HG03135 (cell line): ENCODE measurements at regions not wholly inside any gene's neighbourhood (a gene's known extent, or its start where the extent isn't known, plus 50 kb on each side); places are given as distances from the start of the nearest gene placed in this dataset.
"Not testable (repeated sequence)": the region's sequence is repeated elsewhere in the genome, so short reads cannot be mapped to it uniquely, and the experiment has no call there.

ENCODE experiments used
- ATAC-seq: cut with Tn5 transposase; IDR thresholded peaks from one replicate; pipeline ENCODE4 v1.9.1; 2021; ENCODE audit warnings: mild to moderate bottlenecking, moderate library complexity; ENCODE audit not compliant: unreplicated experiment

DNA sequence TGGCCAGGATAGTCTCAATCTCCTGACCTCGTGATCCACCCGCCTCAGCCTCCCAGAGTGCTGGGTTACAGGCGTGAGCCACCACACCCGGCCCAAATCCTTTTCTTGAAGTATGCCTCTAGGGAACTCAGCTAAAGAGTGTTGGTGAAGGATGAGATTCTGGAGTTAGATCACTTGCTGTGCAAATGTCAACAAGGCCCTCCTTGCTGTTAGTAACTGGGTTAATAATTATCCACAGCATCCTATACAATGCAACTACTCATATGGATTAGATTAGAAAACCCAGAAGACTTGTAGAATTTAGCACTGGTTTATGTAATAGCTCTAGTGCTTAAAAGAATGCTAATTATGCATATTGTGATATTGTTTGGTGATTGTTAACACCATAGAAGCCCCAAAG, 310.8 kb upstream of the TFPI start:
- ATAC-seq: no peak

DNA sequence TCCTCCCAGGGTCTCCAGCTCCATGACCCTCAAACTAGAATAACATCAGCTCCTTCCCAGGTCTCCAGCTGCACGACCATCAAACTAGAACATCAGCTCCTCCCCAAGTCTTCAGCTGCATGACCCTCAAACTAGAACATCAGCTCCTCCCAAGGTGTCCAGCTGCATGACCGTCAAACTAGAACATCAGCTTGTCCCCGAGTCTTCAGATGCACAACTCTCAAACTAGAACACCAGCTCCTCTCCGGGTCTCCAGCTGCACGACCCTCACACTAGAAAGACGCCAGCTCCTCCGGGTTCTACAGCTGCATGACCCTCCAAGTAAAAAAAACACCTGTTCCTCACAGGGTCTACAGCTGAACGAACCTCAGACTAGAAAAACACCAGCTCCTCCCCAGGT, 312.9 kb upstream of the TFPI start:
- no peak for ATAC-seq

DNA sequence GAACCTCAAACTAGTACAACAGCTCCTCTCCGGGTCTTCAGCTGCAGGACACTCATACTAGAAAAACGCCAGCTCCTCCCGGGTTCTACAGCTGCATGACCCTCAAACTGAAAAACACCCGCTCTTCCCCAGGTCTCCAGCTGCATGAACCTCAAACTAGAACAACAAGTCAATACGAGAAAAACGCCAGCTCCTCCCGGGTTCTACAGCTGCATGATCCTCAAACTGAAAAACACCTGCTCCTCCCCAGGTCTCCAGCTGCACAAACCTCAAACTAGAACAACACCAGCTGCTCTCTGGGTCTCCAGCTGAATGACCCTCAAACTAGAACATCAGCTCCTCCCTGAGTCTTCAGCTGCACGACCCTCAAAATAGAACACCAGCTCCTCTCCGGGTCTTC, 315.0 kb upstream of the TFPI start:
- ATAC-seq: no peak

DNA sequence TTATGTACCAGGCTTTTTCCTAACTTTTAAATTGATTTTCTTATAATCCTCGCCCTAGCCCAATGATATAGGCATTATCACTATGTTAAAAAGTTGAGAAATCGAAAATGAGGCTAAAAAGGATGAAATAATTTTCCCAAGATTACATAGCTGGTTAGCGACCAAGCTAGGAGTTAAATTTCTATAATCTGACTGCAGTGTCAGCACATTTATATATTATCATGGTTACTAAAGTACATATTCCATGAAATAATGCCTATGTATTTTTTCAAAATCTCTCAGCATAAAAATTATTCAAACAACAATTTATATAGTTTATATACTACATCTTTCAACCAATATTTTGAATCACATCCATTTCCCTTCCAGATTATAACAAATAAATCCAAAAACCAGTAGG, 317.3 kb upstream of the TFPI start:
- ATAC-seq: no peak

DNA sequence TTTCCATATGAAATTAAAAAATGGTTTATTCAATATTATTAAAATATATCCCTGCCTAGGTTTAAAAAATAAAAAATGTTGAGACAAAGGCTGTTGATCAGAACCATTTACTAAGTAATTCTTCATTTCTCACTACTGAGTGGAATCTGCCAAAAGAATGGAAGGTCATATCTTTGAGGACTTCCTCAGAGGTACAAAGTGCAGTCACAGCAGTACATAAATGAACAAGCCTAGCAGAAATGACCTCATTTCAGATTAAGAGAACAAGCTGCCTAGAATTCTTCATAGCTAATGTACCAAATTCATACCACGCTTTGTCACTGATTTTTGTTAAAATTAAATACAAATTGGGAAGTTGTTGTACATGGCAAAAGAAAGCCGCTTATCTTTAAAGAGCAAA, 318.9 kb upstream of the TFPI start:
- ATAC-seq: no peak

DNA sequence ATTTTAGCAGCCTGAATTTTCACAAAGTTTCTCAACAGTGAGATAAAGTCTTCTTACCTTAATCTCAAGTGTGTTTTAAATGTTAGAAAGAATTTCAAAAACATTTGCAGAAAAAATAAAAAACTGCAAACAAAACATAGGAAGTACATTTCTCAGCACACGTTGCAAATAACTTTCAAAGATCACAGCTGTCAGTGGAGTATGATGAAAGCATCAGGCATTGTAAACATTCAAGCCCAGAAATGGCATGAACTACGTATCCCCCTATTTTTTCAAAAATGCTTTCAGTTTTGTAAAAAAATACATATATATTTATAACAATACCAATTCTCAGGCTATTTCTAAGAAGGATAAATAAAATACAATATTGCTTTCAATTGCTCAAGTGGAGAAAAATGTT, 320.6 kb upstream of the TFPI start:
- no peak for ATAC-seq

DNA sequence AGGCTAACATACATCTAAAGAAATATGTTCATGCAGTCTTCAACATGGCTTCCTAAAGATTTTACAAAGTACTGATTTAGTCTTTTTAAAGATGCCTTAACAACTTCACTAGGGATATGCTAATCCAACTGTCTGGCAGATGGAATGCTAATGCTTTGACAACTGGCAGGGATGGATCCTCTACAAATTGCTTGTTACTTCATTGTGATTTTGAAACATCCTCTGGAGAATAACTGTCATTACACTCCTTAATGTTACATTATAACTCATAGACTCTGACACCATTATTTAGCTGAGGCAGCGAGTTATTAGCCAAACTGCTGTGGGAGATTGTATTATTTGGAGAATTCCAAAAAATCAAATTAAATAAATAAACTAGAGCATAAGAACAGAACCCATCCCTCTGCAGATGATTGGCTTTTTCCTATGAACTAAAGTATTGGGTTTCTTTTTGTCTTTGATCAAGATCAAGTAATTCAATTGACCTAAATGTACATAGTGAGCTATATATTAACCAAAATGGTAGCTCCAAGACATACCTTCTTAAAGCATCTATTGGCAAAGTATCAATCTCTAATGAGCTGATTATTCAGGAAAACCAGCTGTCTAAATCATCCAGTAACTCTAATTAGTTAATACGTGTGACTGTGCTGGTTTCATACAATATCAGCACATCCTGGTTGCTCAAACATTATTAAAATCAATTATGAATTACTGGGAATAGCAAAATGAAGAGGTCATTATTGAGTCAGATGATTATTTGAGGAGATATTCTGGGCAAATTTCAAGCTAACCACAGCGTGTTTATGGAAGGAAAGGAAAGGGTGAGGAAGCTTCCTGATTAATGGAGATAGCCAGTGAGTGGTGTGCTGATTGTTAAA, 321.3 kb upstream of the TFPI start:
- ATAC-seq: no peak

DNA sequence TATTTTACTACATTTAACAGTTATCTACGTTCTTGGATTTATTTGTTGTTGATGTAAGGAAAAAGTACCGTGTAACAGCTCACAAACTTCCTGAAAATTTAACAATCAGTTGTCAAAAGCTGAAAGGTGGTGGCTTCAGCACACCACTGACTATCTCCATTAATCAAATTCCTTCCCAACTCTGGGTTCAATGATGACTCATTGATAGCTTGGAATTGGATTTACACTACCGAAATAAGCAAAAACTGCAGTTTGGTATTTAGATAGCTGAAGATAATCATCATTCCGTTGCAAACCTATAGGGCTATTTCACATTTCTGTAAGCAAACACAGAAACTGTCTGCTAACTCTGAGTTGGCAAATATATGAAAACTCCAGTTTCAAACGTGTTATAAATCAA, 322.3 kb upstream of the TFPI start:
- no peak for ATAC-seq

DNA sequence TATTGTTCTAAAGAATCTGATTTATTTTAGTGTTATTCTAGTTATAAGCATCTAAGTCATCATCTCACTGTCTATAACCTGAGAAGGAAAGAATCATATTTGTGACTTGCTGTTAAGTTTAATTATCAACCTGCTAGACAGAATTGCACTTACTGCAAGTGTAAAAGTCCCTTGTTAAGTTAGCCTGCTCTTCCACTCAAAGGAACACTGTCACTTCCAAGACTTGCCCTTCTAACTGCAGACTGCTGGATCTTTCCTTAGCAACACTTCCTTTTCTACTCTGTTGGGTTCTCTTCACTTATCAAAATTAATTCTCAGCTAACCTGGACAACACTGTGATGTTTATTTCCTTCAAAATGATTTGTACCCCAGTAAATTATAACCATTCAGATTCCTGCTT, 323.2 kb upstream of the TFPI start:
- no peak for ATAC-seq

DNA sequence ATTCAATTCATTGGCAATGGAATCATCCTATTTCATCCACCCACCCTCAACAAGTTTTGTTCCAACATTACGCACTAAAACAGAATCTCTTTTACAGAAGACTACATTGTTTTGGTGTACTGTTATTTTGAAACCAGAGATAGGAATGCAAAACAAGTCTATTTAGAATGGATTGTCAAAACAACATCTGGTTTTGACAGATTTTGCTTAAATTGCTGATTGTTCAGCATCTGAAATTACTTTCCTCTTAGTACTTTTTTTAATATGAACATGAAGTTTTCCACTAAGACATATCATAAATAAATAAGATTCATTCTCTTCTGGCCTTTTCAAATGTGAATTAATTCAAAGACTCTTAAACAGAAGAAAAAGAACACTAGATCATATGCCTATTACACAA, 323.9 kb upstream of the TFPI start:
- ATAC-seq: no peak

DNA sequence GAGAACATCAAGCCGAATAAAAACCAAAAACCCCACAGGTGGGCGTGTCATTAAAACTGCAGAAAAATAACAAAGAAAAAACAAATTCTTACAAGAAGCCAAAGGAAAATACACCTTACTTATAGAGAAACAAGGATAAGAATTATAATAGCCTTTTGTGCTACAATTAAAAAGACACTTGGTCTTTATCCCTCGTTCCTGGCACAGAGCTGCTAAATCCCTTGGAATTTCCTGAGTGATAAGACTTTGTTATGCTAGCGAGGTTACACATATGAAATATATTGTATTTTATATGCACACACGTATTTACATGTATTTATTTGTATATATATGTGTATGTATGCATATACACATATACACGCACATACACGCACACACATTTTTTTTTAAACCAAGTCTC, 325.3 kb upstream of the TFPI start:
- ATAC-seq: no peak

DNA sequence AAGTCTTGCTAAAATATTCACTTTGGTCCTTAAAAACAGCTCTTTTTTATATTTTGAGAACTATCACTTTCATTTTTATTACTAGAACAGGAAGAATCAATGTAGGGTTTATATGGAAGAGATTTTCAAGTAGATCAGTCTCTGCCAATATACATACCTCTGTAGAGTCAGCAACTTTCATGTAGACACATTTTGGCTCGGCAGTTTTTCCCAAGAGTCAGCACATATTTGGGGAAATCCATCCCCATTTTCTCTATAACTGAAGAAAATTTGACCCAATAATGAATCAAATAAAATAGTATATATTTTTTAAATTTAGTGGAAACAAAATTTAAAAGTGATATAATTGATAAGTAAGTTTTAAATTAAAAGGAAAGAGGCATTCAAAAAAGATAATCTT, 329.8 kb upstream of the TFPI start:
- ATAC-seq: no peak

DNA sequence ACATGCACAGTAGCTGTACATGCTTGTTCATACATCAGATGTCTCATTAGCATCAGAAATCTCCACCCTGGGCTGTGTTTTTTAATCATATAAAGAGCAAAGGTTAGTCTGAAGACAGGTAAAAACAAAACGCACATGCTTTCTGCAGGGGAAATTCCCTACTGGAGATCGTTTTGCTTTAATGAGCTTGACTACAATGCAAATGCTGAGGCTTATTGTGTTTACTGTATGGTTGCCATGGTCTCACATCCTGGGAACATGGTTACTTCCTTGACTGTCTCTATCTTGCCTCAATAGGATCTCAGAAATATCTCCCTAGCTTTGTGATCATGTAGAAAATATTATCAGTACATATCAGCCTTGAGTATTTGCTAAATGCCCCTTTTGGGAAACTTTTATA, 336.5 kb upstream of the TFPI start:
- ATAC-seq: no peak

DNA sequence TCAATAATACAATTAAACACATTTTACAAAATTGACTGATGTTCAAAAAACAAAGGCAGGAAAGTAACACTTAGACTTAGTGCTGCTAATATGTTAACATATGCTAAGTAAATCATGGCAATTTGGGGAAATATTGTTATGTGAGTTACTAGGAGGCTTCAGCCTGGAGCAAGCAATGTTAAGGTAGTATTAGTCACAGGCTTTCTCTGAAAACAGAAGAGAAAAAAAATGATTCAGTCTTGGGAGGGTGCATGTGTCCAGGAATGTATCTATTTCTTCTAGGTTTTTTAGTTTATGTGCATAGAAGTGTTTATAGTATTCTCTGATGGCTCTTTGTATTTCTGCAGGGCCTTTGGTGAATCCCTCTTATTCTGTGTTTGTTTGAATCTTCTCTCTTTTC, 345.8 kb upstream of the TFPI start:
- ATAC-seq: no peak

DNA sequence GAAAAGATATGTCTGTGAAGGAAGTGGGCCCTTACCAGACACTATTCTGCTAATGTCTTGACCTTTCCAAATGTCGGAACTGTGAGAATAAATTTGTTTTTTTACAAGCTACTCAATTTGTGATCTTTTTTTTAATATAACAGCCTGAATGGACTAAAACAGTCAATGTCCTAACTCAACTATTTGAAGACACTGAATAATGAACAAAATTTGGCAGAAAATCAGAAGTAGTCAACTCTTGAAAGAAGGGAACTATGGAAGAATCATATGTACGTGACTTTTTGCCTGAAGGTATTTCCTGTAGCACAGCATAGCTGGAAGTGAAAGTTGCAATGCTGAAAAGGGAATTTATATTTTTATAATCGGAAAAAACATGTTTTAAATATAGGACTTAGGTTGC, 351.8 kb upstream of the TFPI start:
- no peak for ATAC-seq

DNA sequence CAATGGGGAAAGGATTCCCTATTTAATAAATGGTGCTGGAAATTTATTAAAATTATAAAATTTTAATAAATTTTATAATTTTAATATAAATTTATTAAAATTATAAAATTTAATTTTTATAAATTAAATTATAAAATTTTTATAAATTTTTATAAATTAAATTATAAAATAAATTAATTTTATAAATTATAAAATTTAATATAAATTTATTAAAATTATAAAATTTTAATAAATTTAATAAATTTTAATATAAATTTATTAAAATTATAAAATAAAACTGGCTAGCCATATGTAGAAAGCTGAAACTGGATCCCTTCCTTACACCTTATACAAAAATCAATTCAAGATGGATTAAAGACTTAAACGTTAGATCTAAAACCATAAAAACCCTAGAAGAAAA, 356.7 kb upstream of the TFPI start:
- not testable (repeated sequence) for ATAC-seq

DNA sequence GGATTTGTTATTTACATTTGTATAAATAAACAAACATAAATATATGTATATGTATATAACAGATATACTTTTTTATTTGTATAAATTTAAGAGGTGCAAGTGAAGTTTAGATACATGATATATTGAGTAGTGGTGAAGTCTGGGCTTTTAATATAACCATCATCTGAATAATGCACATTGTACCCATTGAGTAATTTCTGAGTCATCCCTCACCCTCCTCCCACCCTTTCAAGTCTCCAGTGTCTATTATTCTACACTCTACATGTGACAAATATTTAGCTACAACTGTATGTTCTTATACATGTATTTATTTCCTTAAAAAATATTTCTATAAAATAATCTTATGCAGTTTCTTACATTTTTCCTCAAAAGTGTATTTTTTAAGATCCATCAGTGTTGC, 358.7 kb upstream of the TFPI start:
- no peak for ATAC-seq

DNA sequence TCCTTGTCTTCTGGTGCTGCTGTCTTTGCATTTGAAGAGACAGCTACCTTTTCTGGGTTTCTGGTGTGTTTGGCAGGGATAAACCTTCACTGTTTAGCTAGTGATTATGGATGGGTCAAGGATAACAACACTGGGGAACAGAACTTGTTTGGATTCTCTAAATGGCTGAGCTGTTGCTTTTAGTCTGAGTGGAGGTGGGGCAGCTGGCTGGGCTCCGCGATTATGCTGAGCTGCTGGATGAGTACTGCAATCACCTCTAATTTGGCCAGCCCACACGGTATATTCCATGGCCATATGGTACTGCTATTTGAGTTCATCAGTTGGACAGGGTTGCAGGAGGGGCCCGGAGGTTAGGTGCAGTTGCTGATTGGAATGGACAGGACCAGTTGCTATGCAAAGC, 361.6 kb upstream of the TFPI start:
- ATAC-seq: no peak

DNA sequence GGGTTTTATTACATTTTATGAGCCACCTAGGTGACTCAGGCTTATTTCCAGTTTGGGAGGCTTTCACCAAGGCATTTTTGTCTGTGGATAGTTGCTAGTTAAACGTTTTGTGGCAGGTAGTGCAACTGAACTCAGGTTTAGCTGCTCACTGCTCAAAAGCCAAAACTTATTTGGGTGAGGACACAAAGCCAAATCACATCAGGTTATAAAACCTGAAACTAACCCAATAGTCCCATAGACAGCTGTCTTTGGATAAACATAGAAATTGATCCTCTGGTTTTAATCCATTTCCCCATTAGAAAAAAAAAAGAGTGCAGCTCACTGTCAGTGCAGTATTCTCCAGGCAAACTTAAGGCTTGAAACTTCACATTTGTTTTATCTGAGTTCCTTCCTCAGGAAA, 362.6 kb upstream of the TFPI start:
- no peak for ATAC-seq

DNA sequence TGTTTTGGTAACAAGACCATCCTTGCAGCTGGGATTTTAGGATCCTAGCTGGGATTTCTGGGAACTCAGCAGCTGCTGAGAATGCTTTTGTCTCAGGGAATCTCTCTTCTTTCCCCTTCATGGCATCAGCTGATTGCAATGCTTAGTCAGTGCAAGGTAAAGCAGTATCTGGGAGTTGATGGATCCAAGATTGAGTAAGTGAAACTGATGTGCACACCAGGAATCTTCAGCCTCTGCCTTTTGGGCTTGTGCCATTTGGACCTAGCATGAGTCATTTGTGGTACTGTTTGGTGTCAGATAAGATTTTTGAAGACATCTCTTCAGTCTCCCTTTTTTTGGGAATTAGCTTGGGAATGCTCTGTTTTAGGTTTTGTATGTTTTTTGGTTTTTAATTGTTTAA, 363.3 kb upstream of the TFPI start:
- no peak for ATAC-seq

DNA sequence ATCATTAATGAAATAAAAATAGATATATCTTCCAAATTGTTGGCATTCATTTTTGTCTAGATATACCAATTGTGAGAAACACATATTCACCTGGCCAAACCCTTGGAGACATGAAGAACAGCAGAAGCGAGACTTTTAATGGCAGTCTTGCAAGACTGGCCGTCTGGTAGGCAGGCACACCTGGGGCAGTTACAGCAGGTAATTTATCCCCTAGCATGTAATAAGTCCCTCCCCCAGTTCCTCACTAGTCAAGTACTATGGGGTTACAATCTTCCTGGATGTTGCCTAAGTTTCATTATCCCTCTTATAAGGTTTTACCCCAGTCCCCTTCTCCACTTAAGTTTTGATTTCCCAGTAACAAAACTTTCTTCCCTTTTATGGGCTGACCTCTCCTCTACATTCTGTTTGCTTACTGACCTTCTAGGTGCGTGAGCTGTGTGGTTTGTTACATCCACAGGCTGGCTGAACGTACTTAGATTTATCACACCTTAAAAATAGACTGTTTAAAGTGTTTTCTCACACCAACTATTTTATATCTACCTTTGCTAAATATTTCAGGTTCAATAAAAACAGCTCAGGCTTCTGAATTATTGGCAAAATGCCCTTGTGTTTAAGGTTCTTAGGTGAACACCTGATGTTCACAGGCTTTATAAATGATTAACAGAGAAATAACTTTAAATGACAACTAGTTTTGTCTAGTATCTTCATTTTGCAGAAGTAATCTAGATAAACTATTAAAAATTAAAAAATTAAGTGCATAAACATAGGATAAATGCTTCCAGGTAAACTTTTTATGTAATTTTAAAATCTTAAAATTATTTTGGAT, 365.0 kb upstream of the TFPI start:
- ATAC-seq: no peak

DNA sequence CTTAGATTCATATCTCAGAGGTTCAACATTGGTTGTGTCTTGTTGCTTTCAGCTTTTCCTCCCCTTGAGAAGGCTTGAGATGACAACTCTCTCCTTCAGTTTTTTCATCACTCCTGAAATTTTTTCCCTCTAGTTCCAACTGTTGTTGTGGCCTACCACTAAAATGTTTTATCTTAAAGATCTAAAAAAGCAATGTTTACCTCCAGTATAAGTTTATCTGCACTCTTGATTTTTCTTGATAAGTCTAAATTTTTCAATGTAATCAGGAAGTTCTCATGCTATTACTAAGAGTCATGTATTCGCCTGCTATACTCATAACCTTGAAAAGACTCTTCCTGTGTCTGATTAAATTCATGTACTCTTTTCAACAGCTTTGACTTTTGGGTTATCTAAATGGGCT, 366.3 kb upstream of the TFPI start:
- ATAC-seq: no peak
